Esophagus squamous epithelium (tissue), 5 donors: ENCODE measurements at regions not wholly inside any gene's neighbourhood (a gene's known extent, or its start where the extent isn't known, plus 50 kb on each side); places are given as distances from the start of the nearest gene placed in this dataset.

ENCODE experiments used
- DNase-seq: peaks from one replicate; lab custom pipeline; 2025; lab: John Stamatoyannopoulos, UW
- H3K27ac ChIP-seq, 4 donors: fragments of 200-600 bp; sonication (generic); one replicate each; pipeline ENCODE4 v1.5.1; 2016 to 2019; ENCODE audit warnings: mild to moderate bottlenecking in 1 of 4
- H3K27me3 ChIP-seq, 4 donors: fragments of 200-600 bp; sonication (generic); 1 replicate in 3 of 4; 2 replicates in 1 of 4; pipeline versions ENCODE4 v1.5.1 to v1.6.0; 2017 to 2021; ENCODE audit warnings: antibody characterized with exemption in 1 of 4
- H3K36me3 ChIP-seq, 3 donors: fragments of 200-600 bp; sonication (generic); one replicate each; pipeline ENCODE4 v1.5.1; 2016 to 2019
- H3K4me1 ChIP-seq, 3 donors: fragments of 200-600 bp; sonication (generic); one replicate each; pipeline ENCODE4 v1.5.1; 2017 to 2019
- H3K4me3 ChIP-seq, 4 donors: fragments of 200-600 bp; sonication (generic); 1 replicate in 3 of 4; 2 replicates in 1 of 4; pipeline ENCODE4 v1.5.1; 2016 to 2019; ENCODE audit warnings: mild to moderate bottlenecking in 2 of 4, moderate library complexity in 1 of 4
- H3K9me3 ChIP-seq, 3 donors: fragments of 200-600 bp; sonication (generic); one replicate each; pipeline ENCODE4 v1.5.1; 2016 to 2019
- CTCF ChIP-seq, 6 experiments: fragments of 450-650 bp in 4 of 6; fragments of 200-600 bp in 2 of 6; sonication (generic) in 2 of 6; IDR thresholded peaks; one replicate each; pipeline ENCODE4 v1.5.1; 2016 to 2019; ENCODE audit warnings: antibody characterized with exemption in 6 of 6, mild to moderate bottlenecking in 4 of 6, moderate library complexity in 4 of 6
- POLR2A ChIP-seq, 4 donors: fragments of 450-650 bp; IDR thresholded peaks; one replicate each; pipeline ENCODE4 v1.6.1; 2017; ENCODE audit warnings: antibody characterized with exemption in 4 of 4, mild to moderate bottlenecking in 4 of 4, moderate library complexity in 3 of 4
- WGBS, 2 donors: methylation state at CpG; one replicate each; pipeline ENCODE4 v1.1.5; 2018; 5-methylcytosine and 5-hydroxymethylcytosine counted together
- intact Hi-C: fragments of 100-400 bp; cut with DNase I; formaldehyde crosslinking; loops from one replicate; pipeline ENCODE4 v1.15.0; 2022
- donor health status: DM: yes; HTN: yes; CAD: no.

GRCh38 chr5:98482321-98483300, 290.9 kb upstream of the RGMB start:
- H3K4me3 ChIP-seq: no peak overlapping the region
- H3K27me3 ChIP-seq: no peaks in the 10 kb centered on the region
- no peaks in the 10 kb centered on the region for H3K4me1 ChIP-seq
- no peak overlapping the region for H3K27ac ChIP-seq
- no peak for TF ChIP-seq POLR2A (IDR thresholded peaks at IDR 0.05)
- TF ChIP-seq CTCF (IDR thresholded peaks at IDR 0.05): no peak
- DNase-seq: no peak
- intact Hi-C loops: no loop called here
- WGBS, 2 donors: 47 to 69% methylated on average over 3 of the region's 3 CpGs
- H3K36me3 ChIP-seq: no peaks in the 10 kb centered on the region
- no peaks in the 10 kb centered on the region for H3K9me3 ChIP-seq

GRCh38 chr5:98483301-98483685, 290.2 kb upstream of the RGMB start:
- no peaks in the 10 kb centered on the region for H3K9me3 ChIP-seq
- no peaks in the 10 kb centered on the region for H3K36me3 ChIP-seq
- H3K27me3 ChIP-seq: no peaks in the 10 kb centered on the region
- DNase-seq: no peak
- WGBS, 2 donors: 43 to 69% methylated on average over 1 of the region's 1 CpG
- no peak overlapping the region for H3K27ac ChIP-seq
- intact Hi-C loops: no loop called here
- H3K4me1 ChIP-seq: no peaks in the 10 kb centered on the region
- H3K4me3 ChIP-seq: no peak overlapping the region
- TF ChIP-seq CTCF (IDR thresholded peaks at IDR 0.05): no peak

- WGBS, 2 donors: 66 to 81% methylated on average over 3 of the region's 3 CpGs
Measured at GRCh38 chr5:98489021-98489420, 284.4 kb upstream of the RGMB start.

GRCh38 chr5:98490348-98490747, 283.1 kb upstream of the RGMB start:
- Histone ChIP-seq H3K27ac (no peak overlapping the region), H3K36me3 (no peaks in the 10 kb centered on the region), H3K4me3 (no peak overlapping the region), H3K27me3 (no peaks in the 10 kb centered on the region), H3K9me3 (no peaks in the 10 kb centered on the region), H3K4me1 (no peaks in the 10 kb centered on the region)
- intact Hi-C loops: no loop called here
- TF ChIP-seq CTCF (IDR thresholded peaks at IDR 0.05): no peak
- TF ChIP-seq POLR2A (IDR thresholded peaks at IDR 0.05): no peak
- DNase-seq: no peak
- 87 to 92% methylated on average over 10 of the region's 10 CpGs for WGBS, 2 donors

More at GRCh38 chr5:98489021-98489420, 284.4 kb upstream of the RGMB start:
- H3K27ac ChIP-seq: no peak overlapping the region
- intact Hi-C loops: no loop called here
- no peaks in the 10 kb centered on the region for H3K27me3 ChIP-seq
- no peaks in the 10 kb centered on the region for H3K4me1 ChIP-seq
- no peak for DNase-seq
- H3K4me3 ChIP-seq: no peak overlapping the region
- H3K9me3 ChIP-seq: no peaks in the 10 kb centered on the region
- no peak for TF ChIP-seq CTCF (IDR thresholded peaks at IDR 0.05)
- TF ChIP-seq POLR2A (IDR thresholded peaks at IDR 0.05): no peak
- no peaks in the 10 kb centered on the region for H3K36me3 ChIP-seq

- Histone ChIP-seq H3K36me3 (no peaks in the 10 kb centered on the region), H3K27me3 (no peaks in the 10 kb centered on the region), H3K4me1 (no peaks in the 10 kb centered on the region), H3K4me3 (no peak overlapping the region), H3K9me3 (no peaks in the 10 kb centered on the region), H3K27ac (no peak overlapping the region)
- intact Hi-C loops: no loop called here
- 50% methylated on average over 1 of the region's 1 CpG; no CpG with 5 or more reads in 1 of the 2 donors for WGBS, 2 donors
- DNase-seq: no peak
- TF ChIP-seq POLR2A (IDR thresholded peaks at IDR 0.05): no peak
Measured at GRCh38 chr5:98492258-98492657, 281.2 kb upstream of the RGMB start.
